ENCODE measurements at regions not wholly inside any gene's neighbourhood (a gene's known extent, or its start where the extent isn't known, plus 50 kb on each side); places are given as distances from the start of the nearest gene placed in this dataset.

GRCh38 chr1:60678802-60679201, 403.6 kb upstream of the NFIA start:
- POLR2A ChIA-PET: no interaction called here
- Histone ChIP-seq H3K36me3 (ENCODE audit: control insufficient read depth, insufficient read depth, low read length) (no peaks in the 10 kb centered on the region), H3K4me3 (ENCODE audit: low read depth, low read length) (no peak overlapping the region), H3K27me3 (ENCODE audit: control insufficient read depth, insufficient read depth, low read length) (no peaks in the 10 kb centered on the region)
- no peak for DNase-seq (ENCODE audit: low read depth)
- TF ChIP-seq CTCF (IDR thresholded peaks at IDR 0.05; ENCODE audit: insufficient read depth, low read depth, low read length): no peak
- CTCF ChIA-PET: interaction anchor here (0.6 kb wide), 2 partner anchors 27 to 183 kb away, joined by 3 to 4 read pairs; no protein-coding TSS in a partner anchor

- ChIA-PET POLR2A (no interaction called here), CTCF (no interaction called here)
- Histone ChIP-seq H3K36me3 (ENCODE audit: control insufficient read depth, insufficient read depth, low read length) (no peaks in the 10 kb centered on the region), H3K4me3 (ENCODE audit: low read depth, low read length) (no peak overlapping the region), H3K27me3 (ENCODE audit: control insufficient read depth, insufficient read depth, low read length) (no peaks in the 10 kb centered on the region)
- no peak for DNase-seq (ENCODE audit: low read depth)
- no peak for TF ChIP-seq CTCF (IDR thresholded peaks at IDR 0.05; ENCODE audit: insufficient read depth, low read depth, low read length)
These were observed 404.0 kb upstream of the NFIA start for GRCh38 chr1:60678391-60678790.

- no peak for DNase-seq (ENCODE audit: low read depth)
- POLR2A ChIA-PET: no interaction called here
- no peaks in the 10 kb centered on the region for H3K36me3 ChIP-seq (ENCODE audit: control insufficient read depth, insufficient read depth, low read length)
These were observed 409.9 kb upstream of the NFIA start for GRCh38 chr1:60672449-60672848.

GRCh38 chr1:60670302-60670701, 412.1 kb upstream of the NFIA start:
- Histone ChIP-seq H3K4me3 (ENCODE audit: low read depth, low read length) (no peak overlapping the region), H3K27me3 (ENCODE audit: control insufficient read depth, insufficient read depth, low read length) (no peaks in the 10 kb centered on the region), H3K36me3 (ENCODE audit: control insufficient read depth, insufficient read depth, low read length) (no peaks in the 10 kb centered on the region)
- CTCF ChIA-PET: no interaction called here
- TF ChIP-seq CTCF (IDR thresholded peaks at IDR 0.05; ENCODE audit: insufficient read depth, low read depth, low read length): no peak
- POLR2A ChIA-PET: no interaction called here
- DNase-seq (ENCODE audit: low read depth): no peak

More at GRCh38 chr1:60672449-60672848, 409.9 kb upstream of the NFIA start:
- no peak for TF ChIP-seq CTCF (IDR thresholded peaks at IDR 0.05; ENCODE audit: insufficient read depth, low read depth, low read length)
- no peaks in the 10 kb centered on the region for H3K27me3 ChIP-seq (ENCODE audit: control insufficient read depth, insufficient read depth, low read length)
- no peak overlapping the region for H3K4me3 ChIP-seq (ENCODE audit: low read depth, low read length)
- CTCF ChIA-PET: no interaction called here

GRCh38 chr1:60668585-60668984, 413.8 kb upstream of the NFIA start:
- H3K36me3 ChIP-seq (ENCODE audit: control insufficient read depth, insufficient read depth, low read length): no peaks in the 10 kb centered on the region
- ChIA-PET CTCF (no interaction called here), POLR2A (no interaction called here)
- TF ChIP-seq CTCF (IDR thresholded peaks at IDR 0.05; ENCODE audit: insufficient read depth, low read depth, low read length): no peak
- H3K27me3 ChIP-seq (ENCODE audit: control insufficient read depth, insufficient read depth, low read length): no peaks in the 10 kb centered on the region
- H3K4me3 ChIP-seq (ENCODE audit: low read depth, low read length): no peak overlapping the region
- no peak for DNase-seq (ENCODE audit: low read depth)
